ENCODE measurements at regions not wholly inside any gene's neighbourhood (a gene's known extent, or its start where the extent isn't known, plus 50 kb on each side); places are given as distances from the start of the nearest gene placed in this dataset.

- TF ChIP-seq, protein P1, sequence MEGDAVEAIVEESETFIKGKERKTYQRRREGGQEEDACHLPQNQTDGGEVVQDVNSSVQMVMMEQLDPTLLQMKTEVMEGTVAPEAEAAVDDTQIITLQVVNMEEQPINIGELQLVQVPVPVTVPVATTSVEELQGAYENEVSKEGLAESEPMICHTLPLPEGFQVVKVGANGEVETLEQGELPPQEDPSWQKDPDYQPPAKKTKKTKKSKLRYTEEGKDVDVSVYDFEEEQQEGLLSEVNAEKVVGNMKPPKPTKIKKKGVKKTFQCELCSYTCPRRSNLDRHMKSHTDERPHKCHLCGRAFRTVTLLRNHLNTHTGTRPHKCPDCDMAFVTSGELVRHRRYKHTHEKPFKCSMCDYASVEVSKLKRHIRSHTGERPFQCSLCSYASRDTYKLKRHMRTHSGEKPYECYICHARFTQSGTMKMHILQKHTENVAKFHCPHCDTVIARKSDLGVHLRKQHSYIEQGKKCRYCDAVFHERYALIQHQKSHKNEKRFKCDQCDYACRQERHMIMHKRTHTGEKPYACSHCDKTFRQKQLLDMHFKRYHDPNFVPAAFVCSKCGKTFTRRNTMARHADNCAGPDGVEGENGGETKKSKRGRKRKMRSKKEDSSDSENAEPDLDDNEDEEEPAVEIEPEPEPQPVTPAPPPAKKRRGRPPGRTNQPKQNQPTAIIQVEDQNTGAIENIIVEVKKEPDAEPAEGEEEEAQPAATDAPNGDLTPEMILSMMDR (IDR thresholded peaks at IDR 0.05): no peak
- TF ChIP-seq CHD2 (IDR thresholded peaks at IDR 0.05; ENCODE audit: low read length, partially characterized antibody) (no peak), MYC (IDR thresholded peaks at IDR 0.05; ENCODE audit: borderline replicate concordance, low read length) (no peak), RFX5 (IDR thresholded peaks at IDR 0.05) (no peak), CEBPB (IDR thresholded peaks at IDR 0.05) (no peak), CHD4 (IDR thresholded peaks at IDR 0.05; ENCODE audit: borderline replicate concordance) (no peak), HDAC2 (IDR thresholded peaks at IDR 0.05) (no peak), POLR2A (IDR thresholded peaks at IDR 0.05; ENCODE audit: low read length) (no peak)
These were observed 93.4 kb downstream of the GLI2 start for GRCh38 chr2:120828829-120829632.
